ENCODE measurements at regions not wholly inside any gene's neighbourhood (a gene's known extent, or its start where the extent isn't known, plus 50 kb on each side); places are given as distances from the start of the nearest gene placed in this dataset.
"Not testable (repeated sequence)": the region's sequence is repeated elsewhere in the genome, so short reads cannot be mapped to it uniquely, and the experiment has no call there.

DNA sequence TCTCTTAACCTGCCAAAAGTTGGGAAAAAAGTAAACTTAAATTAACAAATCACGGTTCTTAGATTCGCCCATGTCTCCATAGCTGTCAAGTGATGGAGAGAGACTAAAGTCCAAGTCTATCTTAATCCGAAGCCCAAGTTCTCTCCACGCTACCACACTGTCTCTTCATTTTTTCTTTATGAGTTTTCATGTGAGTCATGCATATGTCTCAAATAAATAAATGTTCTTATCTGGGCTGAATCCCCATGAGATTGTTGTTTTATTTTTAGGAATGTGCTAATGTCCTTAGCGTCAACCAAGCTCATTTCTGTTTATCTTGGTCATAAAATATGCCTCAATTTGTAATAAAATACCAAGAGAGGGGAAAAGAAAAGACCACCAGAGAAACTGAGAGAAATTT is 169.3 kb downstream of the RCHY1 start:
- H3K27me3 ChIP-seq (ENCODE audit: control insufficient read depth in 3 of 3, insufficient read depth in 3 of 3, low read length in 3 of 3), result no peaks in the 10 kb centered on the region
- H3K27ac ChIP-seq (ENCODE audit: low read depth, low read length), result no peak overlapping the region
- no peaks in the 10 kb centered on the region for H3K36me3 ChIP-seq (ENCODE audit: control insufficient read depth in 3 of 3, insufficient read depth in 3 of 3, low read length in 3 of 3)
- no peaks in the 10 kb centered on the region for H3K9me3 ChIP-seq (ENCODE audit: control insufficient read depth in 3 of 3, low read length in 3 of 3)
- H3K4me3 ChIP-seq (ENCODE audit: low read length in 3 of 3), result no peak overlapping the region
- no peaks in the 10 kb centered on the region for H3K4me1 ChIP-seq (ENCODE audit: control insufficient read depth in 3 of 3, insufficient read depth in 3 of 3, low read length in 3 of 3)
- H3K9ac ChIP-seq (ENCODE audit: low read depth in 1 of 3, low read length in 3 of 3), result no peak overlapping the region

DNA sequence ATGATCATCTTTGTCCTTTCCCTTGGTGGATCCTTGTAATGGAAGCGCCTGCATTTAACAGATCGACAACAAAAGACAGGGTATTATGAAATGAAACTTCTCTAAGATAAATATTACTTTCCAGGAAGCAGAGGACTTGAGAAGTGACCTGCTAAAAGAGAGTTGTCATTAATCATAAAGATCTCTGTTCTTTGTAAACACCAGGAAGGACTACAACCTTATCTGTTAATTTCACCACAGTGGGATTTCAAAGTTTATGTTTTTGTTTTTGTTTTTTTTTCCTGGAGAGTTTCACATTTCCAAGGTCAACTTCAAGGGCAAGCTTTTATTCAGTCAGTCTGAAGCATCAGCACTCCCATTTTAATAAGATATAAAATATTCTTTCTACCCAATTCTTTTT is 170.9 kb downstream of the RCHY1 start:
- Histone ChIP-seq H3K4me1 (ENCODE audit: control insufficient read depth in 3 of 3, insufficient read depth in 3 of 3, low read length in 3 of 3) (no peaks in the 10 kb centered on the region), H3K36me3 (ENCODE audit: control insufficient read depth in 3 of 3, insufficient read depth in 3 of 3, low read length in 3 of 3) (no peaks in the 10 kb centered on the region), H3K9me3 (ENCODE audit: control insufficient read depth in 3 of 3, low read length in 3 of 3) (no peaks in the 10 kb centered on the region), H3K4me3 (ENCODE audit: low read length in 3 of 3) (no peak overlapping the region), H3K27ac (ENCODE audit: low read depth, low read length) (no peak overlapping the region), H3K9ac (ENCODE audit: low read depth in 1 of 3, low read length in 3 of 3) (no peak overlapping the region), H3K27me3 (ENCODE audit: control insufficient read depth in 3 of 3, insufficient read depth in 3 of 3, low read length in 3 of 3) (no peaks in the 10 kb centered on the region)

DNA sequence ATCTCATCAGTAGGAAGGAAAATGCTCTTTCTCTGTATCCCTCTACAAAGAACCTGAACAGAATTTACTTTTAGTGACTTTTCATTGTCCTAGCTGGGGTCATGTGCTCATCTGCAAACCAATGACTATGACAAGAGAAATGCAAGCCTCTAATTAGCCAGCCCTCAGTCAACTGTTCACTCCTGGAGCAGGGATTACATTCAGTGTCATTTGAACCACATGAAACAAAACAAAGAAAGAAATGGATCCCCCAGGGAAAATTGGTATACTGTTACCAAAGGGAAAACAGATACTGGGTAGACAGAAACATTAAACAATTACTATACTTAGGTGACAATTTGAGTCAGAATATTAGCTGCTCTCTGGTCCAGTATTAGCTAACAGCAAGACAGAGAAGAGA is 173.6 kb downstream of the RCHY1 start:
- no peak overlapping the region for H3K9ac ChIP-seq (ENCODE audit: low read depth in 1 of 3, low read length in 3 of 3)
- no peak overlapping the region for H3K4me3 ChIP-seq (ENCODE audit: low read length in 3 of 3)
- no peak overlapping the region for H3K27ac ChIP-seq (ENCODE audit: low read depth, low read length)
- H3K36me3 ChIP-seq (ENCODE audit: control insufficient read depth in 3 of 3, insufficient read depth in 3 of 3, low read length in 3 of 3), result no peaks in the 10 kb centered on the region
- H3K27me3 ChIP-seq (ENCODE audit: control insufficient read depth in 3 of 3, insufficient read depth in 3 of 3, low read length in 3 of 3), result no peaks in the 10 kb centered on the region
- no peaks in the 10 kb centered on the region for H3K9me3 ChIP-seq (ENCODE audit: control insufficient read depth in 3 of 3, low read length in 3 of 3)
- H3K4me1 ChIP-seq (ENCODE audit: control insufficient read depth in 3 of 3, insufficient read depth in 3 of 3, low read length in 3 of 3), result no peaks in the 10 kb centered on the region

DNA sequence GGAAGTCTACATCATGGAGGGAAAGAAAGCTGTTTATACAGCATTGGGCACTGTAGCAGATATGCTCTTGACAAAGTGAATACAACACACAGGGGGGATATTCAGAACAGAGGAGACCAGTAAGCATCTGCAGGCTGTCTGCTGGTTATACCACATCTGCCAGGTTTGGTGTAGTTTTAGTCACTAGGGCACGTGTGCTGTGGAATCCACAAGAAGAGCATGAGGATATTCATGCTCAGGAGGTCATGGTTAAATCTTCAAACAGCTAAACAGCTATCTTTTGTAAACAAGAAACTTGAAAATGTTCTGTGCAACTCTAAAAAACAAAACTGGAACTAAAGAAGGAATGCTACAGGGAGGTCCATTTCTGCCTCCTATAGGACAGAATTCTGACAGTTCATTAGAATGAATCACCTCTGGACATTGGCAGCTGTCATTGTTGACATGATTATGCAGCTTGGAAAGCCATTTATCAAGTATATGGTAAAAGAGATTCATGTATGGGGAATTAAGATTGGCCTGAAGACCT is 175.8 kb downstream of the RCHY1 start:
- no peaks in the 10 kb centered on the region for H3K36me3 ChIP-seq (ENCODE audit: control insufficient read depth in 3 of 3, insufficient read depth in 3 of 3, low read length in 3 of 3)
- H3K9me3 ChIP-seq (ENCODE audit: control insufficient read depth in 3 of 3, low read length in 3 of 3), result no peaks in the 10 kb centered on the region

DNA sequence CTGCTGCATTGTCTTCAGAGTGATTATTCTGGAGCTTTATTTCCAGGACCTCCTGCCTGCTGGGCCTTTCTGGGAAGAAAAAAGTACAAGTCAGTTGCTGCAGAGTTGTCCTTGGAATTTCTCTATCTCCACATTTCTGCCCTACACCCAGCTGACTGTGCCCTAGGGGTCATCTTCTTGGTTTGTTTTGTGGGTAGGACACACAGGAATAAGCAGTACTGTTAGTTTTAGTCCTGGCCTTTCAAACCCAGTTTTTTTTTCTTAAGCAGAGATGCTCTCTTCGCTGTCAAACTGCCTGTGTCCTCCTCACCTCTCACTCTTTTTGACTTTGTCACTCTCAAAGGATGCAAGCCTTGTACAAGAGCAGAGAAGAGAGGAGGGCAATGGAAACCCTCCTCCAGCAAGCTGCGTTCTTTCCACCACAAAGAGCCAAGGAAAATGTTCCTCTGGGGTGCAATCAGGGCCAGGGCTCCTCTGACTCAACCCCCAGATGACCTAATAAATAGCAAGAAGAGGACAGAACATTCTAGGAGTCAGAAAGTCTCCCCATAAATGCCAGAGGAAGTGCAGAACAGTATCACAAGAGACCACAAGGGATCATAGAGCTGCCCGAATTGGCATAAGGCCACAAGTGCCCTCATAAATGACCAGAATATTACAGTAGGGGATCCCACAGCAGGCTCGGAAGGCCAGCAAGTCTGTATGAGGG is 186.2 kb downstream of the RCHY1 start:
- Histone ChIP-seq H3K27me3 (ENCODE audit: control insufficient read depth in 3 of 3, insufficient read depth in 3 of 3, low read length in 3 of 3) (no peaks in the 10 kb centered on the region), H3K27ac (ENCODE audit: low read depth, low read length) (no peak overlapping the region), H3K4me3 (ENCODE audit: low read length in 3 of 3) (no peak overlapping the region), H3K4me1 (ENCODE audit: control insufficient read depth in 3 of 3, insufficient read depth in 3 of 3, low read length in 3 of 3) (peaks cover 0 to 4% (median 2%) of the 10 kb centered on the region in 3 donors), H3K9me3 (ENCODE audit: control insufficient read depth in 3 of 3, low read length in 3 of 3) (no peaks in the 10 kb centered on the region), H3K36me3 (ENCODE audit: control insufficient read depth in 3 of 3, insufficient read depth in 3 of 3, low read length in 3 of 3) (no peaks in the 10 kb centered on the region), H3K9ac (ENCODE audit: low read depth in 1 of 3, low read length in 3 of 3) (no peak overlapping the region)

More for the DNA sequence above, 175.8 kb downstream of the RCHY1 start:
- Histone ChIP-seq H3K27me3 (ENCODE audit: control insufficient read depth in 3 of 3, insufficient read depth in 3 of 3, low read length in 3 of 3) (no peaks in the 10 kb centered on the region), H3K4me1 (ENCODE audit: control insufficient read depth in 3 of 3, insufficient read depth in 3 of 3, low read length in 3 of 3) (no peaks in the 10 kb centered on the region), H3K4me3 (ENCODE audit: low read length in 3 of 3) (no peak overlapping the region), H3K9ac (ENCODE audit: low read depth in 1 of 3, low read length in 3 of 3) (no peak overlapping the region), H3K27ac (ENCODE audit: low read depth, low read length) (no peak overlapping the region)

DNA sequence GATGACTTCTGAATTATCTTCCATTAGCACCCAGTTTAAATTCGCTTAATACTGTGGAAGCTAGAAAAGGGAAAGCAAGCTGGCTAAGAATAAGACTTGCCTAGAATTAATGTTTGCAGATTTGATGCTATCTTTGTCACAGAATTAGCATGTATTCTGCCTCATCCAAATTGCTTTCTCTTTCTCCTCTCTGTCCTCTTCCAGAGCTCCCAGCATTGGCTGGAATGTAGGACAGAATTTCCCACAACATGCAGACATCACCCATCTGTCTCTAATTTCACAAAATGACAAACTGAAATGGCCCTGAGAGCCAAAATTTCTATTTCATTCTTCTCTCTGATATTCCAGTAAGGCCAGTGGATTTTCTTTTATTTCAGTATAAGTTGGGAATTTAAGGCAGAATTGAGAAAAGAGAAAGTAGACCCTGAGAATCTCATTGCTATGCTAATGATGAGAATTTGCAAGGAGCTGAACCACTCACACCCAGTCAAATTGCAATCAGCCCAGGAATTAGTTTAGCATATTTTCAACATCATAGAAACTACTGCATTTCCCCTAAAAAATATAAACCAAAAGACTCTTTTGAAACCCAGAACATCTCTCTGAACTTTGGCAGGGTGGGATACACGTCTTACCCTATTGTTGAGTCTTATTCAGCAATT is 188.8 kb downstream of the RCHY1 start:
- Histone ChIP-seq H3K9ac (ENCODE audit: low read depth in 1 of 3, low read length in 3 of 3) (no peak overlapping the region), H3K36me3 (ENCODE audit: control insufficient read depth in 3 of 3, insufficient read depth in 3 of 3, low read length in 3 of 3) (no peaks in the 10 kb centered on the region), H3K9me3 (ENCODE audit: control insufficient read depth in 3 of 3, low read length in 3 of 3) (no peaks in the 10 kb centered on the region), H3K4me3 (ENCODE audit: low read length in 3 of 3) (no peak overlapping the region), H3K4me1 (ENCODE audit: control insufficient read depth in 3 of 3, insufficient read depth in 3 of 3, low read length in 3 of 3) (peaks cover 0 to 4% (median 2%) of the 10 kb centered on the region in 3 donors), H3K27me3 (ENCODE audit: control insufficient read depth in 3 of 3, insufficient read depth in 3 of 3, low read length in 3 of 3) (no peaks in the 10 kb centered on the region), H3K27ac (ENCODE audit: low read depth, low read length) (no peak overlapping the region)

DNA sequence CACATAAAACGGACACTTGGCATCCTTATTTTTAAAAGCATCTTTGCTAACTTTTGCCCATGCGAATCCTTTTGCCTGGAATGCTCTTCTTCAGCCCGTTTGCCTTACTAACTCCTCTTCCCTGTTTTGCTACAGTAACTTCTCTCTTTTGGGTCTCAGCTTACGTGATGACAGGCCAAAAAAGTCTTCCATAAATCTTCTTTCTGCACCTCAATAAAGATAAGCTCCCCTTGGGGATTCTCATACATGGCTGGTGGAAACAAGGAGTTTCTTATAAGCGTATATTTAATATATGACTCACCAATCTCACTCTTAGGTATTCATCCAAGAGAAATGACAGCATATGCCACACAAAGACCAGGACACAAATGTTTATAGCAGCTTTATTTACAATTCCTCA is 192.7 kb downstream of the RCHY1 start:
- H3K36me3 ChIP-seq (ENCODE audit: control insufficient read depth in 3 of 3, insufficient read depth in 3 of 3, low read length in 3 of 3), result no peaks in the 10 kb centered on the region
- H3K9me3 ChIP-seq (ENCODE audit: control insufficient read depth in 3 of 3, low read length in 3 of 3), result no peaks in the 10 kb centered on the region
- no peaks in the 10 kb centered on the region for H3K4me1 ChIP-seq (ENCODE audit: control insufficient read depth in 3 of 3, insufficient read depth in 3 of 3, low read length in 3 of 3)
- no peak overlapping the region for H3K27ac ChIP-seq (ENCODE audit: low read depth, low read length)
- H3K9ac ChIP-seq (ENCODE audit: low read depth in 1 of 3, low read length in 3 of 3), result no peak overlapping the region
- H3K4me3 ChIP-seq (ENCODE audit: low read length in 3 of 3), result no peak overlapping the region
- no peaks in the 10 kb centered on the region for H3K27me3 ChIP-seq (ENCODE audit: control insufficient read depth in 3 of 3, insufficient read depth in 3 of 3, low read length in 3 of 3)

DNA sequence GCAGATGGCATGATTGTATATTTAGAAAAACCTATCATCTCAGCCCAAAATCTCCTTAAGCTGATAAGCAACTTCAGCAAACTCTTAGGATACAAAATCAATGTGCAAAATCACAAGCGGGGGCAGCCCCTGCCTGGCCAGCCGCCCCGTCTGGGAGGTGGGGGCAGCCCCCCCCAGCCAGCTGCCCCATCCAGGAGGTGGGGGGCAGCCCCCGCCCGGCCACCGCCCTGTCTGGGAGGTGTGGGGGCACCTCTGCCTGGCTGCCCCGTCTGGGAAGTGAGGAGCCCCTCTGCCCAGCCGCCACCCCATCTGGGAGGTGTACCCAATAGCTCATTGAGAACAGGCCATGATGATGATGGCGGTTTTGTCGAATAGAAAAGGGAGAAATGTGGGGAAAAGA is 196.6 kb downstream of the RCHY1 start:
- H3K27me3 ChIP-seq (ENCODE audit: control insufficient read depth in 3 of 3, insufficient read depth in 3 of 3, low read length in 3 of 3); H3K4me1 ChIP-seq (ENCODE audit: control insufficient read depth in 3 of 3, insufficient read depth in 3 of 3, low read length in 3 of 3); H3K9me3 ChIP-seq (ENCODE audit: control insufficient read depth in 3 of 3, low read length in 3 of 3); H3K27ac ChIP-seq (ENCODE audit: low read depth, low read length); H3K4me3 ChIP-seq (ENCODE audit: low read length in 3 of 3); H3K36me3 ChIP-seq (ENCODE audit: control insufficient read depth in 3 of 3, insufficient read depth in 3 of 3, low read length in 3 of 3); H3K9ac ChIP-seq (ENCODE audit: low read depth in 1 of 3, low read length in 3 of 3): not testable (repeated sequence)

DNA sequence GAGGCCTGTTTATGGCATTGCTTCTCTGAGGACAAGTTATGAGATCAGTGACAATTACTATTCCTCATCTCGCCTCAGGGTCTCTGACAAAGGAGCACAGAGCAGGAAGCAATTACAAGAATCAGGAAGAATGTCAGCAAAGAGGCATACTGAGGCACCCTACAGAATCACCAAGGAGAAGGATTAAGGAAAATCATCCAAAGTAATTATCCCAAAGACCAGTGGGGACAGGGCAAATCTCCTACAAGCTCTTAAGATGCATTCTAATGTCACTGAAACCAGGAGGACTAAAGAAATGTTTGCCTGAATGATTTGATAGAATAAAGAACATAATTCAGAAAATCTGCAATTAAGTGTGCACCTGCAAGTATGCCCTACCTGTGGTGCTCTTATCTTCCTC is 206.2 kb downstream of the RCHY1 start:
- H3K9me3 ChIP-seq (ENCODE audit: control insufficient read depth in 3 of 3, low read length in 3 of 3), result peaks cover 0 to 3% (median 2%) of the 10 kb centered on the region in 3 donors
- H3K9ac ChIP-seq (ENCODE audit: low read depth in 1 of 3, low read length in 3 of 3), result no peak overlapping the region
- H3K4me1 ChIP-seq (ENCODE audit: control insufficient read depth in 3 of 3, insufficient read depth in 3 of 3, low read length in 3 of 3), result no peaks in the 10 kb centered on the region
- no peak overlapping the region for H3K27ac ChIP-seq (ENCODE audit: low read depth, low read length)
- no peak overlapping the region for H3K4me3 ChIP-seq (ENCODE audit: low read length in 3 of 3)
- peaks cover 0 to 2% (median 0%) of the 10 kb centered on the region in 3 donors for H3K27me3 ChIP-seq (ENCODE audit: control insufficient read depth in 3 of 3, insufficient read depth in 3 of 3, low read length in 3 of 3)
- H3K36me3 ChIP-seq (ENCODE audit: control insufficient read depth in 3 of 3, insufficient read depth in 3 of 3, low read length in 3 of 3), result no peaks in the 10 kb centered on the region

DNA sequence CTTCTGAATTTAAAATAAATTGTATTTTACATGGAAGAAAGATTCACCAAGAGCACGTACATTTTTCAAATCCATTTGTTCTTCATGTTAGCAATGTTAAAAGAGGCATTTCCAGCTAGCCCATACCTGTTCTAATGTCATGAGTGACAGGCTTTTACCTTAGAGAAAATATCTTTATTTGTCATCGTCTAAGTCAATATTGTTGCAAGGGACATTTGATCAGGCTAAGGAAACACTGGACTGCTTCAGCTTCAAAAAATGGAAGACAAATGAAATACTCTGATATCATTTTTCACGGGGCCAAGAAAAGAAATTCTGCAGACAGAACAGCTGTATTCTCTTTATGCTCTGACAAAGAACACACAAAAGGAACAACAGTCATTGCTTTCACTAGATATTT is 207.7 kb downstream of the RCHY1 start:
- Histone ChIP-seq H3K27ac (ENCODE audit: low read depth, low read length) (no peak overlapping the region), H3K36me3 (ENCODE audit: control insufficient read depth in 3 of 3, insufficient read depth in 3 of 3, low read length in 3 of 3) (no peaks in the 10 kb centered on the region), H3K4me1 (ENCODE audit: control insufficient read depth in 3 of 3, insufficient read depth in 3 of 3, low read length in 3 of 3) (no peaks in the 10 kb centered on the region), H3K9me3 (ENCODE audit: control insufficient read depth in 3 of 3, low read length in 3 of 3) (peaks cover 0 to 3% (median 2%) of the 10 kb centered on the region in 3 donors), H3K9ac (ENCODE audit: low read depth in 1 of 3, low read length in 3 of 3) (no peak overlapping the region), H3K27me3 (ENCODE audit: control insufficient read depth in 3 of 3, insufficient read depth in 3 of 3, low read length in 3 of 3) (peaks cover 0 to 2% (median 0%) of the 10 kb centered on the region in 3 donors), H3K4me3 (ENCODE audit: low read length in 3 of 3) (no peak overlapping the region)

All from skeletal muscle tissue (tissue), 3 donors.